ENCODE measurements at regions not wholly inside any gene's neighbourhood (a gene's known extent, or its start where the extent isn't known, plus 50 kb on each side); places are given as distances from the start of the nearest gene placed in this dataset.

DNA sequence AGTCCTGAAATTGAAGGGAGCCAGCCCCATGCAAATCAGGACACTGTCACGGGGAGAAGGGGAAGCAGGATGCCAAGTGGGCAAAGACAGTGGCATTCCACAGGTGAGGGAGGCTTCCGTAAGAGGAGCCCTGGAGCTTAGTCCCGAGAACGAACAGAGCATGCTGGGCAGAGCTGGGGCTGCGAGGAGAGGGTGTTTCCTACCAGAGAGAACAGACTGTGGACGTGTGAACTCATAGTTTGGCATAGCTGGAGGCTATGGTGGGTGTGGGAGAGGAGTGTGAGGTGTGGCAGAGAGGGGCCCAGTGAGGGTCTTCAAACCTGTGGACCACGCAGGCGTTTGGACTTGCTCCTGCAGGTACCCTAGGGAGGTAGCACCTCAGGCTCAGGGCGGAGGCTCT is 102.8 kb upstream of the SMIM23 start:
- DNase-seq = no peak
- in situ Hi-C loops (cut with HindIII; ENCODE audit: low pct_ligation_motif_present, low pct_unique_long_range_greater_than_20kb, low sequenced_read_pairs) = no loop called here

DNA sequence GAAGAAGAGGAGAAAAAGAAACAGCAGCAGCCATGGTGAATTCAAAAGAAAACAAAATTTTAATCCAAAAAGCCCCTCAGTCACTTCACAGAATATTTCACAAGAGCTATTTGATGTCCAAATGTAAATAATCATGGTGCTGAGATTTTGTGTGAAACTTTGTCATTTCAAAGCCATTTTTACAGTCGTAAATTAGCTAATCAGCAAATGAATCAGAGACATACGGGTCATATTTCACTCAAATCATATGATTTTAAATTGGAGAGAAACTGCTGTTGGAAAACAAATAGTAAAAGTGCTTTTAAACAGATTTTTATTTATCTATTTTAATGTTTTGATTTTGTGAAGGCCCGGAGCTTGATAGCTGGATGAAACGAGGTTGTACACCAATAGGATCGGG is 101.4 kb upstream of the SMIM23 start:
- in situ Hi-C loops (cut with HindIII; ENCODE audit: low pct_ligation_motif_present, low pct_unique_long_range_greater_than_20kb, low sequenced_read_pairs) = no loop called here

DNA sequence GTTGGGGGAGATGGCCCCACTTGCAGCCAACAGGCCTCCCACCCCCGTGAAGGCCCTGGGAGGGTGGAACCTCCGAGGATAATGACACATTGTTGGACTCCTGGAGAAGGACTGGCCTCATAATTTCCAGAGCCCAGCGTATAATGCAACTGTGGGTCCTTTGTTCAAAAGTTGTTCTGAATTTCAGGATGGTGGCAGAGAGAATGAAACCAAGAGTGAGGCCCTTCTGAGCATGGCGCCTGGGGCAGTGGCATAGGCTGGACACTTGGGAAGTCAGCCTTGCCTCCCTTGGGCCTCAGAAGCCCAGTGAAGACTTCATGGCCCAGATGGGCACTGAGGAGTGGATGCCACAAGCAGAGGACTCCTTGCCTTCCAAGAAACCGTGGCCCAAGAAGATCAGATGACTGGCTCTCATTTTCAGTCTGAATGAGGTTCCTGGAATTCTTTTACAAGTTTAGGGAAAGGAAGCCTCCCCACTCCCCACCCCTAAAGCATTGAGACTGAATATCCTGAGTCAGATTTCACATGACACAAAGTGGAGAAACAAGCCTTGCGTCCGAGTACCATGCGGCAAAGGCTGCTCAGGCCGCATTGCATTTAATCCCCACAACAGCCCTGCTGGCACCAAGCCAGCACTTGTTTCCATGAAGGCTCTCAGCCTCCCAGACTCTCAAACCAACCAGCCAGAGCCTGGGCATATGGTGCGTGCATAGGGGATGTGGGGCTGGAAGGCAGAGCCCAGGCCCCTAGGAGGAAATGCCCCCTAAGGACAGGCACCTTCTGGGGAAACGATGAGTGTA is 96.7 kb upstream of the SMIM23 start:
- in situ Hi-C loops (cut with HindIII; ENCODE audit: low pct_ligation_motif_present, low pct_unique_long_range_greater_than_20kb, low sequenced_read_pairs) = no loop called here
- DNase-seq = no peak

More for the DNA sequence above, 101.4 kb upstream of the SMIM23 start:
- DNase-seq = no peak

DNA sequence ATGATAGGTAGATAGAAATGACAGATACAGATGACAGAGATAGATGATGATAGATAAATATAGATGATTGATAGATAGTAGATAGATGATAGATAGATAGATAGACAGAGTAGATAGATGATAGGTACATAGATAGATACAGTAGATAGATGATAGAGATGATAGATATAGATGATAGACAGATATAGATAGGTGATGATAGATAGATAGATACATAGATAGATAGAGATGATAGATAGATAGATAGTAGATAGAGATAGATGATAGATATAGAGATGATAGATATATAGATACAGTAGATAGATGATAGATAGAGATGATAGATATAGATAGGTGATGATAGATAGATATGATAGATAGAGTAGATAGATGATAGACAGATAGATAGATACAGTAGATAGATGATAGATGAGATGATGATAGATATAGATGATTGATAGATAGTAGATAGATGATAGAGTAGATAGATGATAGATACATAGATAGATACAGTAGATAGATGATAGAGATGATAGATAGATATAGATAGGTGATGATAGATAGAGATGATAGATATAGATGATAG is 95.7 kb upstream of the SMIM23 start:
- no peak for DNase-seq
- in situ Hi-C loops (cut with HindIII; ENCODE audit: low pct_ligation_motif_present, low pct_unique_long_range_greater_than_20kb, low sequenced_read_pairs) = no loop called here

DNA sequence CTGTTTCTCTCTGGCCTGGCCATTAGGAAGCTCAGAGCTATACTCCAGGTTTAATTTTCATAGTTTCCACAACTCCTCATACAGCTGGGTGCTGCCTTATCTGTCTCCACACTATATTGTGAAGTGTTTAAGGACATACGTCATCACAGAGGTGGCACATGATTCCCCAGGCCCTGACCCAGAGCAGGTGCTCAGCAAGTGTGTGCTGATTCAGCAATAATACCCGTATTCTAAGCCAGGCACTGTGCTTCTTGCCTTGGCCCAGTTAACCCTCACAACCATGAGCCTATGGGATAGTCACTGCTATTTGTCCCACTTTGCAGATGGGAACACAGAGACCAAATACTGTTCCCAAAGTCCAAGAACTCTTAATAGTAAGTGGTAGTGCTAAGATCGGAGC is 93.5 kb upstream of the SMIM23 start:
- in situ Hi-C loops (cut with HindIII; ENCODE audit: low pct_ligation_motif_present, low pct_unique_long_range_greater_than_20kb, low sequenced_read_pairs) = no loop called here
- DNase-seq = no peak

DNA sequence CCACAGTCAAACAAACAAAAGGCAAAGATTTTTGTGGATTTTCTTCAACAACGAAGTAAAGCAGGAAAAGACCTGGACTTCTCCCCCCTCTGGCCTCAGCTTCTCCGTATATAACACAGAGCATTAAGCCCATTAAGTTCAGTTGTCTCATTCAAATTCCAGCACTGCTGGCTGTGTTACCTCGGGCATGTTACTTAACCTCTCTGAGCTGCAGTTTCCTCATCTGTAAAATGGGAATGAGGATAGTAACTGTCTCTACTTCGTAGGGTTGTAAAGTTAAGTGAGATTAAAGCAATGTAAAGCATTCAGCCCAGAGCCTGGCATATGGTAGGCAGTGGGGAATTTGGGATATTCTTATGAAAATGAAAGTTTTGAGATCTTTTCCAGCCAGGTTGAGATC is 92.7 kb upstream of the SMIM23 start:
- in situ Hi-C loops (cut with HindIII; ENCODE audit: low pct_ligation_motif_present, low pct_unique_long_range_greater_than_20kb, low sequenced_read_pairs) = no loop called here
- DNase-seq = no peak

DNA sequence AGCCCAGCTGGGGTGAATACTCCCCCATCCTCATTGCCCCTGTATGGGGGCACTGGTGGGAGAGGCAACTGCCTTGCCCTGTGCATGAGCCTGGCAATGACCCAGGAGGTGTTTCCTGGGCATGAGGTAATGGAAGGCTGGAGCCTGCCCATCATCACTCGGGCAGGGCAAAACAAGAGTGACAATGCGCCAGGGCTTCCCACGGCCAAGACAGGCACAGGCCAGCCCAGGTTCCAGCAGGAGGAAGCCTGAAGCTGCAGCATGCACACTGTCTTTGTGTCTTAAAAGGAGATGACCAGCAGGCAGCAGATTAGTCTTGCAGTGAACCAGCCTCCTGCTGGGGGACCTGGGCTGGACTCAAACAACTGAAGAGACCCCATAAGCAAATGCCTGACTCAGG is 92.2 kb upstream of the SMIM23 start:
- DNase-seq = no peak
- in situ Hi-C loops (cut with HindIII; ENCODE audit: low pct_ligation_motif_present, low pct_unique_long_range_greater_than_20kb, low sequenced_read_pairs) = no loop called here

DNA sequence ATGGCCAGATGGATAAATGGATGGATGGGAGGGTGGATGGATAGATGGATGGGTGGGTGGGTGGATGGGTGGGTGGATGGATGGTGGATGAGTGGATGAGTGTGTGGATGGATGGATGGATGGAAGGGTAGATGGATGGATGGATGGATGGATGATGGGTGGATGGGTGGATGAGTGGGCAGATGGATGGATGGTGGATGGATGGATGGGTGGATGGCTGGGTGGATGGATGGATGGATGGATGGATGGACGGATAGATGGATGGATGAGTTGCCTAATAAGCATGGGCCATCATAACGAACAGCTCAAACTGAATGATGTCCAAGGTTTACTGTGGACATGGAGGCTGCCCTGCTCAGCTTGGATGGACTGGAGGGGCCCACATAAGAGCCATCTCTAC is 89.8 kb upstream of the SMIM23 start:
- no peak for DNase-seq
- in situ Hi-C loops (cut with HindIII; ENCODE audit: low pct_ligation_motif_present, low pct_unique_long_range_greater_than_20kb, low sequenced_read_pairs) = no loop called here

DNA sequence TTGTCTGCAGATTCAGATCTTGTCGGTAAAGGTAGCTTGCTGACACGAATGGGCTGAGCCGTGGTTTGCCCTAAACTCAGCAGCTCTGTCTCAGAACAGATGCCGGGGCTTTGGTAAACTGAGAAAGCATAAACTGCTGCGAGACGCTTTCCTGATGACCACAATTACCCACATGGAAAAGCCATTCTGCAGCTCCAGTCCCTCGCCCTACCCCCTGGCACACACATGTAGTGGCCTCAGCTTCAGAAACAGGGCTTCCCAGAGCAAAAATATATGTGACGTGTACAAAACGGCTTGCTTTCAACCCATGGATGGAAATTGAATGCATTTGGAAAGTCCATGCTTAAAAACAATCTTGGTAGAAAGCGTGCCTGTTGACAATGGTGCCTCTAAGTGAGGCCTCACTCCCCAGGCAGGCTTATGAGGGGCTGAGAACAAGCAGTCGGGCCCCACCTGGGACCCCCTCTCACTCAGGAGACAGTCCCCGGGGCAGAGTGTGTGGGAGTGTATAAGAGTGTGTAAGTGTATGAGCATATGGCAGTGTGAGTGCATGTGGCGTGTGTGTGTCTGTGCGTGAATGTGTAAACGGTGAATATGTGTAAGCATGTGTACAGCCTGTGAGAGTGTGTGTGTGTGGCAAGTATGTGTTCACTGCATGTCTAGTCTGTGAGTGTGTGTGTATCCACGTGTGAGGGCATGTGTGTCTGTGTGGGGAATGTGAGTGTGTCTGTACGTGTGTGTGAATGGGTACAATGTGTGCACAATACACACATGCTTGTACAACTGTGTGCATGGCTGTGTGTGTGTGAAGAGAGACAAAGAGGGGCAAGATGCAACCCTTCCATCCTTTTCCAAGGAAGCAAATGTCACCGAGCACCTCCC is 88.2 kb upstream of the SMIM23 start:
- DNase-seq = no peak
- in situ Hi-C loops (cut with HindIII; ENCODE audit: low pct_ligation_motif_present, low pct_unique_long_range_greater_than_20kb, low sequenced_read_pairs) = no loop called here

DNA sequence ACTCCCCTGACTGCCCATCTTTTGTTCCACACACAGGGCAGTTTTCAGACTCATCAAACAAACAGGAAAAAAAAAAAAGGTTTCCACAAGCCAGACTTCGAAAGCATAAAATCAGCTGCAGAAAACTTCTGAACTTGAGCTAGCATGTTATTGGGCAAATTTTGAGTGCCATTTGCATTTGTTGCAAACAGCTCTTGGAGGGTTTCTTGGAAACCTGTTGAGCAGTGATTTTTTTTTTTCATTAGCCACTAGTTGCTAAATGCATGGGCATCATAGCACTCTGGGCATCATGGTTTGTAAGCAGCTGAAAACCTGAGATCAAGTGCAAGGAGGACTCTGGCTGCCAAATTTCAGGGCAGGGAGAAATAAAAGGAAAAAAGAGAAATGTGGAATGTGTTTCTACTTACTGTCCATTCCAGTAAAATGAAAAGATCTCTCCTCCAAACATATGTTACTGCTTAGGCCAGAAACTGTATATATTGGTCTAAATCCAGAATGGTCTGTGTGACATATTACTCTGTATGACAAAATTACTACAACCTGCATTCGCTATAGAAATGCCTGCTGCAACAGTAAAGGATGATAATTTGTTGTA is 85.2 kb upstream of the SMIM23 start:
- in situ Hi-C loops (cut with HindIII; ENCODE audit: low pct_ligation_motif_present, low pct_unique_long_range_greater_than_20kb, low sequenced_read_pairs) = no loop called here
- DNase-seq = no peak

DNA sequence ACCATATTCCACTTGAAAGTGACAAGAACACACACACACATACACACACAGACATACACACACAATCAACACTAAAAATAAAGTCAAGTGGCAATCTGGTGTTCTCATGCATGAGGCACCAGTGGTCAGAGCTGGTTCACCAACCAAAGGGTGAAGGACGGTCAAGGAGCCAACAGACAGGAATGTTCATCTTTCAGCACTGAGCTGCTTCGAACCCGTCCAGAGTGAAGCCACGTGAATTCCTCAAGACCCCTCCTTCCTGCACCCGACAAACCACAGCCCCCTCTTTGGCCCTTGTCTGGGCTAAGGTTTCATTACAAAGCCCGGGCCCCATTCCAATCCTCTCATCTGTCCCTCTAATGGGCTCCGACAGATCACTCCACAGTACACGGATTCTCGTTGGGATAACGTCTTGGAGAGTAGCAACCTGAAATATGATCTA is 84.5 kb upstream of the SMIM23 start:
- DNase-seq = no peak
- in situ Hi-C loops (cut with HindIII; ENCODE audit: low pct_ligation_motif_present, low pct_unique_long_range_greater_than_20kb, low sequenced_read_pairs) = no loop called here

DNA sequence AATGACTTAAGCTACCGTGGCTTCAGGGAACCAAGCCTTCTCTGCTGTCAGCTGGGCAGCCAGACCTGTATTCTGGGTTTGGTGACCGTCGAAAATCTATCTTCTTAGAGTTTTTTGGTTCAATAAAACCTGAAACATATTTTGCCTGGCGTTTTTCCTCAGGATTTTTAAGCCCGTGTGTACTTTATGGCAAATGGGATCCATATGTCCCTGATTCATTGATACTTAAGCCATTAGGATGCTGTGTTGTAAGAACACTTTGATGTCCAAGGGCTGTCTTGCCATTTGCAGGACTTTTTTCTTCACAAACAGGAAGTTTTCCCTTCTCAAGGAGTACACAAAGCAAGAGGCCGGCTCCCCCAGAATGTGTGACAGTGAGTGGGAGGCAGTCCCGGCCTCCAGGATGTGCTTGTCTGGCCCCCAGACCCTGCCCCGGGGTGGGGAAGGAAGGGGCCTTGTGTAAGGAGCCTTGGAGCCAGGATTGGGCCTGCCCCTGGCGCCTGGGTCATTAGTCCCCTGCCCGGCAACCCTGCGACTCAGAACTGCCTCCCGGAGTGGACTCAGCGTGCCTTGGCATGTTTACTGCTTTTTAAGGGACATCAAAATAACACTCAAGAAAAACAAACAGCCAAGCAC is 83.4 kb upstream of the SMIM23 start:
- DNase-seq = no peak
- in situ Hi-C loops (cut with HindIII; ENCODE audit: low pct_ligation_motif_present, low pct_unique_long_range_greater_than_20kb, low sequenced_read_pairs) = no loop called here

DNA sequence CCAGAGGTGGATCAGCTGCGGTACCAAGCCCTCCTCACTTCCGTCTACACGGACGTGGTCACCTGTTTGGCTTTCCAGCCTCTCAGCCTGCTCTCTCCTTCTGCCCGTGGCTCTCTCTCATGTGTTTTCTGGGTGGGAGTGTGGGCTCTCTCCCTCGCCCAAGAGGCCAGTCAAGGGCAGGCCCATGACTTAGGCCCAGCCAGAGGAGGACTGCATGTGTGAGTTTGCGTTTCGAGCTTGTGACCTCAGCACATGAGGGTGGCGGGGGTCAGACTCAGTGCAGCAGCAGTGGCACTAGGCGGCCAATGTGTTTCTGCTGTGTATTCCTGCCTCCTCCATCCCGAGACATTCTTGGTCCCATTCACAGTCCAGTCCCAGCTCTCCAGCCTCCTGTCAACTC is 82.5 kb upstream of the SMIM23 start:
- in situ Hi-C loops (cut with HindIII; ENCODE audit: low pct_ligation_motif_present, low pct_unique_long_range_greater_than_20kb, low sequenced_read_pairs) = no loop called here
- DNase-seq = no peak

DNA sequence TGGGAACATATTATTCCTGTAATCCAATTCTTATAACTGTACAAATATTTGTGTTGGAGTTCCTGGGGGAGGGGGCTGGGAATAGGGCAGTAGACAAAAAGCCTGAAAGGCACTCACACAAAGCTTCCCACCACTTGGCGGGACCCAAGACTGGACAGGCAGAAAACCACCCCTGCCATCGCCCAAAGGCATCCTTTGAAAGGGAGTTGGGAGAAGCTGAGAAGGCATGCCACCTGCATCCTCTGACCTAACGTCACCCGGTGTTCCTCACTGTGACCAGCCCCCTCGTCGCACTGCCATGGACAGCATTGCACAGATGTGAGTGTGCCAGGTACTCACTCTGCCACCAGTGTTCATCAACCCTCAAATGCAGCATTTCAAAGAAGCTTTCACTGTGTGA is 80.6 kb upstream of the SMIM23 start:
- DNase-seq = no peak
- in situ Hi-C loops (cut with HindIII; ENCODE audit: low pct_ligation_motif_present, low pct_unique_long_range_greater_than_20kb, low sequenced_read_pairs) = no loop called here

DNA sequence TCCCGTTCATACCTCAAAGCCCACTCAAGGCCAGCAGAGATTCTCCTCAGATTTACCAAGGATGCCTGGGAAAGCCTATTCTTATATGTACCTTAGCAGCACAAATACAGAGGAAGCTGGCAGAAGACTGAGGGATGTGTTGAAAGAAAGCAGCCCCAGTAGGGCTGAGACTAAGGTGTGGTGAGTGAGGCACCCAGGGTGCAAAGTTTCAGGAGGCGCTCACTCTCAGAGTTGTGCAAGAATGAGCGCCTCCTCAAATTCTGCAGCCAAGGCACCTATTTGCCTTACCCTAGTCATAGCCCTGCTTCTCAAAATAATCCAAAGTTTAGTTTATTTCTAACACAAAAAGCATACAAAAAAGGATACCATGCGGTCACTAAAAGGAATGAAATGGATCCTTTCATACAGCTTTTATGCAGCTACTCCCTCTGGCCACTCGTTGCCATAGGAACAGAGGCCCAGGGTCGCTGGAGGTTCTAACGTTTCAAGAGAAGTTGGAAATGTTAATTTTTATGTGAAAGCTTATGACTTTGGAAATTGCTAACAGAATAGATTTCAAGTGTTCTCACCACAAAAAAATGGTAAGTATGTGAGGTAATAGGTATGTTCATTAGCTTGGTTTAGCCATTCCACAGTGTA is 79.7 kb upstream of the SMIM23 start:
- no peak for DNase-seq
- in situ Hi-C loops (cut with HindIII; ENCODE audit: low pct_ligation_motif_present, low pct_unique_long_range_greater_than_20kb, low sequenced_read_pairs) = no loop called here

DNA sequence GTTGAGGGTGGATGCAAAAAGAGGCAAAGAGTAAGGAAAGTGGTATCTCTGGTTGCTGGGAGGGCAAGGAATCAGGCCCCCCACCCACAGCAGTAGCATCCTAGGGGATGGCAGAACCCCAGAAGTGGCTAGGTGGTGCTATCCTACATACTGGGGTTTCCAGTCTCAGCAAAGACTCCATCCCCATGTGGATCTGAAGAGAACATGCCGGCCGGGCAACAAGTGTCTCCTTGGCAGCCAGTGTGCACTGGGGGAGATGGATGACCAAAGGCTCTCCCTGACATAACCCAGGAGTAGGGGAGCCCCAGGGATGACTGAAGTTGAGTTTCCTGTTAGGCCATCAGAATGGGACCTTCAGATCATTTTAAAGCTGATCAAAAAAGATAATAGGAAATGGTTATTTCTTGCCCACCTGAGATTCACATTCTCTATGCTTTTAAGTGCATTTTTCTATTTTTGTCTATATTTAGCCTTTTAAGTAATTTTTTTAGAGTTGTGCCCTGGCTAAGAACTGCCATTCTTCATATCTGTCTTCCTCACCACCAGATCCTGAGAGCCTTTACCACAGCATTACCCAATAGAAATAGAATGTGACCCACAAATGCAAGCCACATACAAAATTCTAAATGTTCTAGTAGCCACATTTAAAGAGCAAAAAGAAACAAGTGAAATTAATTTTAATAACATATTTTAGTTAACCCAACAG is 78.7 kb upstream of the SMIM23 start:
- no peak for DNase-seq
- in situ Hi-C loops (cut with HindIII; ENCODE audit: low pct_ligation_motif_present, low pct_unique_long_range_greater_than_20kb, low sequenced_read_pairs) = no loop called here

DNA sequence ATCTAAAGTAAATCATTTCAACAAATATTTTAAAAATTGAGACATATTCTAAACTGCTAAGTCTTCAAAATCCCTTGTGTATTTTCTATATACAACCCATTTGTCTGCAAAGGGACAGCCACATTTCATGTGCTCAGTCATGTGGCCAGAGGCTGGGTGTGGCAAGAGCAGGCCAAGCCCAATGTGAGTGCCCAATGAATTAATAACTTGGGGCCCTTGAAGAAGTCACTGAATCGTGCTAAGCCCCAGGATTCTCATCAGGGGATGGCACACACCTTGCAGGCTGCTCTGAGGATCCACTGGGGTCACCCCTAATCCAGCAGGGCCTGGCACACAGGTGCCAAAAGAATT is 78.2 kb upstream of the SMIM23 start:
- in situ Hi-C loops (cut with HindIII; ENCODE audit: low pct_ligation_motif_present, low pct_unique_long_range_greater_than_20kb, low sequenced_read_pairs) = no loop called here
- DNase-seq = peak; percentile 17

DNA sequence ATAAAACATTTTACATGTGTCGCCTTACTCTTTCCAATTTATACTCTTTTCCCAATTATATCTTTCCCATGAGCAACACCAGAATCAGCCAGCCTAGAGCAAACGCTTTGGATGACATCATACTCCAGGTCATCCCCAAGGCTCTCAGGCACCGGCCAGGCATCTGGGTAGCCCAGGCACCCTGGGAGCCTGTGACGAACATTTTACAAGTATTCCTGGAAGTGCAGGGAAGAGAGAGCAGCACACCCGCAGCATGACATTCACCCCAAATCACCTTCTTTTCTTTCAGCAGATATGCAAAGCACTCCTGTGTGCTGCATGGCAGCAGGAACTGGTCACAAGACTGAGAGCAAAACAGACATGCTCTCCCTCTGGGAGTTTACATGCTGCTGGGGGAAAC is 75.7 kb upstream of the SMIM23 start:
- no peak for DNase-seq
- in situ Hi-C loops (cut with HindIII; ENCODE audit: low pct_ligation_motif_present, low pct_unique_long_range_greater_than_20kb, low sequenced_read_pairs) = no loop called here
